ENCODE measurements at regions not wholly inside any gene's neighbourhood (a gene's known extent, or its start where the extent isn't known, plus 50 kb on each side); places are given as distances from the start of the nearest gene placed in this dataset.

- H3K27ac ChIP-seq (ENCODE audit: insufficient read depth, low read length), result no peak overlapping the region
- no peak overlapping the region for H3K4me3 ChIP-seq (replicated peaks in 1 of 4; ENCODE audit: control extremely low read depth in 1 of 4, insufficient read depth in 1 of 4, low read depth in 3 of 4, low read length in 4 of 4)
- no peaks in the 10 kb centered on the region for H3K9me3 ChIP-seq (ENCODE audit: control insufficient read depth, insufficient read depth, low read depth, low read length)
- DNase-seq (ENCODE audit: low read depth in 2 of 2), result no peak
- H4K20me1 ChIP-seq (ENCODE audit: control insufficient read depth, extremely low read depth, insufficient read depth, low read length), result no peaks in the 10 kb centered on the region
- H3K36me3 ChIP-seq (ENCODE audit: control insufficient read depth, insufficient read depth, low read length), result no peaks in the 10 kb centered on the region
- H3K79me2 ChIP-seq (ENCODE audit: control insufficient read depth, insufficient read depth, low read length), result no peaks in the 10 kb centered on the region
- H3K27me3 ChIP-seq (ENCODE audit: control insufficient read depth, insufficient read depth, low read length), result no peaks in the 10 kb centered on the region
- H2AFZ ChIP-seq (ENCODE audit: low read length), result no peak overlapping the region
- H3K9ac ChIP-seq (ENCODE audit: insufficient read depth, low read length), result no peak overlapping the region
- H3K4me1 ChIP-seq (ENCODE audit: control insufficient read depth, extremely low read depth, insufficient read depth, low read length), result no peaks in the 10 kb centered on the region
- H3K4me2 ChIP-seq (ENCODE audit: extremely low read depth, insufficient read depth, low read length), result no peak overlapping the region
- TF ChIP-seq CTCF (conservative IDR thresholded peaks at IDR 0.05 in 1 of 2, IDR thresholded peaks at IDR 0.05 in 1 of 2; ENCODE audit: low read depth in 1 of 2, low read length in 2 of 2) (no peak), EZH2 (IDR thresholded peaks at IDR 0.05; ENCODE audit: low read length, missing control alignments) (no peak)
These were observed 565.0 kb downstream of the TMEM135 start for GRCh38 chr11:87602776-87603175.

GRCh38 chr11:87600938-87601337, 563.2 kb downstream of the TMEM135 start:
- no peak overlapping the region for H3K4me2 ChIP-seq (ENCODE audit: extremely low read depth, insufficient read depth, low read length)
- no peaks in the 10 kb centered on the region for H3K9me3 ChIP-seq (ENCODE audit: control insufficient read depth, insufficient read depth, low read depth, low read length)
- no peaks in the 10 kb centered on the region for H3K4me1 ChIP-seq (ENCODE audit: control insufficient read depth, extremely low read depth, insufficient read depth, low read length)
- no peak overlapping the region for H3K27ac ChIP-seq (ENCODE audit: insufficient read depth, low read length)
- no peaks in the 10 kb centered on the region for H3K27me3 ChIP-seq (ENCODE audit: control insufficient read depth, insufficient read depth, low read length)
- TF ChIP-seq CTCF (conservative IDR thresholded peaks at IDR 0.05 in 1 of 2, IDR thresholded peaks at IDR 0.05 in 1 of 2; ENCODE audit: low read depth in 1 of 2, low read length in 2 of 2) (no peak), EZH2 (IDR thresholded peaks at IDR 0.05; ENCODE audit: low read length, missing control alignments) (no peak)
- peak in 1 of 2 donors; percentile 19 for DNase-seq (ENCODE audit: low read depth in 2 of 2)
- H3K79me2 ChIP-seq (ENCODE audit: control insufficient read depth, insufficient read depth, low read length), result no peaks in the 10 kb centered on the region
- H3K9ac ChIP-seq (ENCODE audit: insufficient read depth, low read length), result no peak overlapping the region
- no peak overlapping the region for H3K4me3 ChIP-seq (replicated peaks in 1 of 4; ENCODE audit: control extremely low read depth in 1 of 4, insufficient read depth in 1 of 4, low read depth in 3 of 4, low read length in 4 of 4)
- no peak overlapping the region for H2AFZ ChIP-seq (ENCODE audit: low read length)
- H4K20me1 ChIP-seq (ENCODE audit: control insufficient read depth, extremely low read depth, insufficient read depth, low read length), result no peaks in the 10 kb centered on the region
- H3K36me3 ChIP-seq (ENCODE audit: control insufficient read depth, insufficient read depth, low read length), result no peaks in the 10 kb centered on the region

- H3K4me3 ChIP-seq (replicated peaks in 1 of 4; ENCODE audit: control extremely low read depth in 1 of 4, insufficient read depth in 1 of 4, low read depth in 3 of 4, low read length in 4 of 4), result no peak overlapping the region
- H3K79me2 ChIP-seq (ENCODE audit: control insufficient read depth, insufficient read depth, low read length), result no peaks in the 10 kb centered on the region
- TF ChIP-seq EZH2 (IDR thresholded peaks at IDR 0.05; ENCODE audit: low read length, missing control alignments) (no peak), CTCF (conservative IDR thresholded peaks at IDR 0.05 in 1 of 2, IDR thresholded peaks at IDR 0.05 in 1 of 2; ENCODE audit: low read depth in 1 of 2, low read length in 2 of 2) (no peak)
- DNase-seq (ENCODE audit: low read depth in 2 of 2), result peak in 1 of 2 donors; percentile 31
- H3K4me1 ChIP-seq (ENCODE audit: control insufficient read depth, extremely low read depth, insufficient read depth, low read length), result no peaks in the 10 kb centered on the region
- H3K36me3 ChIP-seq (ENCODE audit: control insufficient read depth, insufficient read depth, low read length), result no peaks in the 10 kb centered on the region
- H4K20me1 ChIP-seq (ENCODE audit: control insufficient read depth, extremely low read depth, insufficient read depth, low read length), result no peaks in the 10 kb centered on the region
- no peak overlapping the region for H3K27ac ChIP-seq (ENCODE audit: insufficient read depth, low read length)
- no peaks in the 10 kb centered on the region for H3K9me3 ChIP-seq (ENCODE audit: control insufficient read depth, insufficient read depth, low read depth, low read length)
- H2AFZ ChIP-seq (ENCODE audit: low read length), result no peak overlapping the region
- no peak overlapping the region for H3K9ac ChIP-seq (ENCODE audit: insufficient read depth, low read length)
- H3K4me2 ChIP-seq (ENCODE audit: extremely low read depth, insufficient read depth, low read length), result no peak overlapping the region
- no peaks in the 10 kb centered on the region for H3K27me3 ChIP-seq (ENCODE audit: control insufficient read depth, insufficient read depth, low read length)
These were observed 560.0 kb downstream of the TMEM135 start for GRCh38 chr11:87597725-87598124.
